ENCODE measurements at regions not wholly inside any gene's neighbourhood (a gene's known extent, or its start where the extent isn't known, plus 50 kb on each side); places are given as distances from the start of the nearest gene placed in this dataset.

DNA sequence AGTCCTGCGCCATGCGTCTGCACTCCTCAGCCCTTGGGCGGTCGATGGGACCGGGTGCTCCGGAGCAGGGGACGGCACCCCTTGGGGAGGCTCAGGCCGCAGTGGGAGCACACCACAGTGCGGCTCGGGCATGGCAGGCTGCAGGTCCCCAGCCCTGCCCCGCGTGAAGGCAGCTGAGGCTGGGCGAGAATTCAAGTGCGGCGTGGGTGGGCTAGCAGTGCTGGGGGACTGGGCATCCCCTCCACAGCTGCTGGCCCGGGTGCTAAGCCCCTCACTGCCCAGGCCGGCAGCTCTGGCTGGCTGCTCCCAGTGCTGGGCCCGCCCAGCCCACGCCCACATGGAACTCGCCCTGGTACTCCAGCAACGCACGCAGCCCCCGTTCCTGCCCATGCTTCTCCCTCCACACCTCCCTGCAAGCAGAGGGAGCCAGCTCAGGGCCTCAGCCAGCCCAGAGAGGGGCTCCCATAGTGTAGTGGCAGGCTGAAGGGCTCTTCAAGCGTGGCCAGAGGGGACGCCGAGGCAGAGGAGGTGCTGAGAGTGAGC is 198.3 kb upstream of the CNTNAP5 start:
- BruUV-seq (replicated peaks), result no TSS peak
- SMC1A ChIA-PET (ENCODE audit: uncharacterized antibody, unreplicated experiment), result no interaction called here
- intact Hi-C loops (cut with micrococcal nuclease; ENCODE audit: unreplicated experiment), result no loop called here
- DNase-seq (ENCODE audit: low read depth, low spot score), result no peak
- H3K4me2 ChIP-seq (ENCODE audit: control insufficient read depth, insufficient read depth), result no peak overlapping the region
- H3K4me1 ChIP-seq (ENCODE audit: control insufficient read depth, insufficient read depth, low read length), result no peaks in the 10 kb centered on the region
- no peaks in the 10 kb centered on the region for H3K79me2 ChIP-seq (ENCODE audit: control insufficient read depth, insufficient read depth, low read length)
- no peak overlapping the region for H3K9ac ChIP-seq (ENCODE audit: control insufficient read depth, insufficient read depth, low read length)
- in situ Hi-C loops (cut with MboI), result no loop called here
- 79% methylated on average over 19 of the region's 26 CpGs for WGBS (ENCODE audit: insufficient coverage, insufficient replicate concordance, low lambda C conversion rate, missing lambda C conversion rate)
- H4K20me1 ChIP-seq (ENCODE audit: control insufficient read depth, insufficient read depth), result no peaks in the 10 kb centered on the region
- H2AFZ ChIP-seq (ENCODE audit: control insufficient read depth, low read depth, low read length), result no peak overlapping the region
- no peaks in the 10 kb centered on the region for H3K27me3 ChIP-seq (replicated peaks in 1 of 2; ENCODE audit: control insufficient read depth in 2 of 2, insufficient read depth in 2 of 2, low read length in 1 of 2)
- RAD21 ChIA-PET (ENCODE audit: unreplicated experiment), result no interaction called here
- no peak overlapping the region for H3K4me3 ChIP-seq
- H3K36me3 ChIP-seq (ENCODE audit: control insufficient read depth in 2 of 2, insufficient read depth in 2 of 2, low read length in 1 of 2), result no peaks in the 10 kb centered on the region
- POLR2A ChIA-PET, result no interaction called here
- no peaks in the 10 kb centered on the region for H3K9me3 ChIP-seq (replicated peaks; ENCODE audit: control insufficient read depth, insufficient read depth, low read length)
- FAIRE-seq, result no peak
- H3K27ac ChIP-seq (ENCODE audit: control insufficient read depth, insufficient read depth), result no peak overlapping the region
- ATAC-seq, result no peak
- CTCF ChIA-PET, result no interaction called here
- TF ChIP-seq ZNF24 (IDR thresholded peaks at IDR 0.05) (no peak), FOXM1 (IDR thresholded peaks at IDR 0.05; ENCODE audit: low read depth, low read length) (no peak)

DNA sequence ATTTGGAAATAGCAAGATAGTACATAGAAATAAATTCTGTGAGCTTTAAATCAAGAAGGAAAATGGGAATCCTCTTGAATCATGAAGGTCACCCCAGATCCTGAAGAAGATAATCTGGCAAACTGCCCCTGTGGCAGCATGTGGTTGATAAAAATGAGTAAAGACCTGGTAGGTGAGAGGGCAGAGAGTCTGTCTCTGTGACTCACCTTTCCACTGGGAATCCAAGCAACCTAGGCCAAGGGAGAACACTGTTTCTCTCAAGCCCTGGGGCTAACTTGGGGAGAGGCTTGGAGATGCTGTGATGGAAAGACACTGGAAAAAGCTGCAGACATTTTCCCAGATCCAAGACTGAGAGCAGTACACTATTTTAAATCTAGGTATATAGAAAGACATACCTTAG is 185.8 kb upstream of the CNTNAP5 start:
- SMC1A ChIA-PET (ENCODE audit: uncharacterized antibody, unreplicated experiment), result interaction anchor here (0.6 kb wide), 1 partner anchor 30 kb away, joined by 3 read pairs; no protein-coding TSS in a partner anchor
- CTCF ChIA-PET, result no interaction called here
- Histone ChIP-seq H3K79me2 (ENCODE audit: control insufficient read depth, insufficient read depth, low read length) (no peaks in the 10 kb centered on the region), H4K20me1 (ENCODE audit: control insufficient read depth, insufficient read depth) (no peaks in the 10 kb centered on the region), H3K4me1 (ENCODE audit: control insufficient read depth, insufficient read depth, low read length) (no peaks in the 10 kb centered on the region), H3K36me3 (ENCODE audit: control insufficient read depth in 2 of 2, insufficient read depth in 2 of 2, low read length in 1 of 2) (no peaks in the 10 kb centered on the region), H3K4me2 (ENCODE audit: control insufficient read depth, insufficient read depth) (no peak overlapping the region), H3K27me3 (replicated peaks in 1 of 2; ENCODE audit: control insufficient read depth in 2 of 2, insufficient read depth in 2 of 2, low read length in 1 of 2) (no peaks in the 10 kb centered on the region), H3K4me3 (no peak overlapping the region), H3K9me3 (replicated peaks; ENCODE audit: control insufficient read depth, insufficient read depth, low read length) (no peaks in the 10 kb centered on the region; the same call in 2 of the 3 replicates), H2AFZ (ENCODE audit: control insufficient read depth, low read depth, low read length) (no peak overlapping the region), H3K27ac (ENCODE audit: control insufficient read depth, insufficient read depth) (no peak overlapping the region), H3K9ac (ENCODE audit: control insufficient read depth, insufficient read depth, low read length) (no peak overlapping the region)
- no peak for DNase-seq (ENCODE audit: low read depth, low spot score)
- no TSS peak for BruUV-seq (replicated peaks)
- in situ Hi-C loops (cut with MboI), result no loop called here
- RAD21 ChIA-PET (ENCODE audit: unreplicated experiment), result no interaction called here
- POLR2A ChIA-PET, result no interaction called here
- intact Hi-C loops (cut with micrococcal nuclease; ENCODE audit: unreplicated experiment), result no loop called here
- FAIRE-seq, result no peak
- ATAC-seq, result no peak
- TF ChIP-seq ESRRA (IDR thresholded peaks at IDR 0.05; ENCODE audit: low read length), result no peak
- no peak for TF ChIP-seq ZNF217 (IDR thresholded peaks at IDR 0.05)
- TF ChIP-seq GATAD2B (conservative IDR thresholded peaks at IDR 0.05; ENCODE audit: low read depth), result no peak
- no peak for TF ChIP-seq SREBF1 (IDR thresholded peaks at IDR 0.05; ENCODE audit: low read length)
- TF ChIP-seq RBBP5 (conservative IDR thresholded peaks at IDR 0.05), result no peak
- TF ChIP-seq, protein P1, sequence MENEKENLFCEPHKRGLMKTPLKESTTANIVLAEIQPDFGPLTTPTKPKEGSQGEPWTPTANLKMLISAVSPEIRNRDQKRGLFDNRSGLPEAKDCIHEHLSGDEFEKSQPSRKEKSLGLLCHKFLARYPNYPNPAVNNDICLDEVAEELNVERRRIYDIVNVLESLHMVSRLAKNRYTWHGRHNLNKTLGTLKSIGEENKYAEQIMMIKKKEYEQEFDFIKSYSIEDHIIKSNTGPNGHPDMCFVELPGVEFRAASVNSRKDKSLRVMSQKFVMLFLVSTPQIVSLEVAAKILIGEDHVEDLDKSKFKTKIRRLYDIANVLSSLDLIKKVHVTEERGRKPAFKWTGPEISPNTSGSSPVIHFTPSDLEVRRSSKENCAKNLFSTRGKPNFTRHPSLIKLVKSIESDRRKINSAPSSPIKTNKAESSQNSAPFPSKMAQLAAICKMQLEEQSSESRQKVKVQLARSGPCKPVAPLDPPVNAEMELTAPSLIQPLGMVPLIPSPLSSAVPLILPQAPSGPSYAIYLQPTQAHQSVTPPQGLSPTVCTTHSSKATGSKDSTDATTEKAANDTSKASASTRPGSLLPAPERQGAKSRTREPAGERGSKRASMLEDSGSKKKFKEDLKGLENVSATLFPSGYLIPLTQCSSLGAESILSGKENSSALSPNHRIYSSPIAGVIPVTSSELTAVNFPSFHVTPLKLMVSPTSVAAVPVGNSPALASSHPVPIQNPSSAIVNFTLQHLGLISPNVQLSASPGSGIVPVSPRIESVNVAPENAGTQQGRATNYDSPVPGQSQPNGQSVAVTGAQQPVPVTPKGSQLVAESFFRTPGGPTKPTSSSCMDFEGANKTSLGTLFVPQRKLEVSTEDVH (IDR thresholded peaks at IDR 0.05; ENCODE audit: low read depth, partially characterized antibody), result no peak
- TF ChIP-seq MYC (IDR thresholded peaks at IDR 0.05; ENCODE audit: insufficient read depth, insufficient read length, insufficient replicate concordance, low read length, severe bottlenecking), result no peak
- no peak for TF ChIP-seq RCOR1 (conservative IDR thresholded peaks at IDR 0.05; ENCODE audit: low read depth, low read length)
- TF ChIP-seq, protein P2, sequence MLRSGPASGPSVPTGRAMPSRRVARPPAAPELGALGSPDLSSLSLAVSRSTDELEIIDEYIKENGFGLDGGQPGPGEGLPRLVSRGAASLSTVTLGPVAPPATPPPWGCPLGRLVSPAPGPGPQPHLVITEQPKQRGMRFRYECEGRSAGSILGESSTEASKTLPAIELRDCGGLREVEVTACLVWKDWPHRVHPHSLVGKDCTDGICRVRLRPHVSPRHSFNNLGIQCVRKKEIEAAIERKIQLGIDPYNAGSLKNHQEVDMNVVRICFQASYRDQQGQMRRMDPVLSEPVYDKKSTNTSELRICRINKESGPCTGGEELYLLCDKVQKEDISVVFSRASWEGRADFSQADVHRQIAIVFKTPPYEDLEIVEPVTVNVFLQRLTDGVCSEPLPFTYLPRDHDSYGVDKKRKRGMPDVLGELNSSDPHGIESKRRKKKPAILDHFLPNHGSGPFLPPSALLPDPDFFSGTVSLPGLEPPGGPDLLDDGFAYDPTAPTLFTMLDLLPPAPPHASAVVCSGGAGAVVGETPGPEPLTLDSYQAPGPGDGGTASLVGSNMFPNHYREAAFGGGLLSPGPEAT (IDR thresholded peaks at IDR 0.05; ENCODE audit: low read depth), result no peak
- no peak for TF ChIP-seq YBX1 (IDR thresholded peaks at IDR 0.05)
- no peak for TF ChIP-seq BMI1 (IDR thresholded peaks at IDR 0.05; ENCODE audit: borderline replicate concordance)
- TF ChIP-seq CREM (IDR thresholded peaks at IDR 0.05; ENCODE audit: low read depth), result no peak
- no peak for TF ChIP-seq EZH2 (IDR thresholded peaks at IDR 0.05; ENCODE audit: borderline replicate concordance, control insufficient read depth, low read depth, low read length)
